GM21390 (cell line): ENCODE measurements at regions not wholly inside any gene's neighbourhood (a gene's known extent, or its start where the extent isn't known, plus 50 kb on each side); places are given as distances from the start of the nearest gene placed in this dataset.

ENCODE experiments used
- ATAC-seq: cut with Tn5 transposase; IDR thresholded peaks from one replicate; pipeline ENCODE4 v1.9.1; 2021; ENCODE audit not compliant: unreplicated experiment

DNA sequence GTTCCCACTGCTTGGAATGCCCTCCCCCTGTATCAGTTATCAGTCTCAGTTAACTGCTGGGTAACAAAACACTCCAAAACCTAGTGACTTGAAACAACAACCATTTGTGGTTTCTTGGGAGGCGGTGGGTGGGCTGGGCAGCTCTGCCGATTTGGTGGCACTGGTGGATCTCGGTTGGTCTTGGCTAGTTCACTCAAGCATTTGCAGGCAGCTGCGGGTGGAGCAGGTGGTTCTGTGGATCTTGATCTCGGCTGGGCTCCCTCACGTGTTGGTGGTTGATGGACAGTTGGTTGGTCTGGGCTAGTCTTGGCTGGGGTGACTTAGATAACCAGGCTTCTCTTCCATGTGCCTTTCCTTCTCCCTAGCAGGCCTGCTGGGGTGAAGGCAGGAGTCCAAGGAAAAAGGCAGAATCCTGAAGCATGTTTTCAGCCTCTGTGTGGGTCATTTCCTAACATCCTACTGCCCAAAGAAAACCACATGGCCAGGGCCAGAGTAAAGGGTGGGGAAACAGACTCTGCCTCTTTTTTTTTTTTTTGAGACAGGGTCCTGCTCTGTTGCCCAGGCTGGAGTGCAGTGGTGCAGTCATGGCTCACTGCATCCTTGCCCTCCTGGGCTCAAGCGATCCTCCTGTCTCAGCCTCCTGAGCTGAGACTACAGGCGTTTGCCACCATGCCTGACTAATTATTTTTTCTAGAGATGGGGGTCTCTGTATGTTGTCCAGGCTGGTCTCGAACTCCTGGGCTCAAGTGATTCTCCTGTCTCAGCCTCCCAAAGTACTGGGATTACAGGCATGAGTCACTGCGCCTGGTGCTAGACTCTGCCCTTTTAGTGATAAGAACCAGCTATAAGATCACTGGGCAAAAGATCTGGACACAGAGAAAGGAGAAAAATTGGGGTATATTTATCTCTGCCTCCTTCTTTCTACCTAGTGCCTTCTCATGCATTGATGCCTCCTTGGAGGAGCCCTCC, 183.7 kb downstream of the RGS3 start:
- ATAC-seq: no peak

DNA sequence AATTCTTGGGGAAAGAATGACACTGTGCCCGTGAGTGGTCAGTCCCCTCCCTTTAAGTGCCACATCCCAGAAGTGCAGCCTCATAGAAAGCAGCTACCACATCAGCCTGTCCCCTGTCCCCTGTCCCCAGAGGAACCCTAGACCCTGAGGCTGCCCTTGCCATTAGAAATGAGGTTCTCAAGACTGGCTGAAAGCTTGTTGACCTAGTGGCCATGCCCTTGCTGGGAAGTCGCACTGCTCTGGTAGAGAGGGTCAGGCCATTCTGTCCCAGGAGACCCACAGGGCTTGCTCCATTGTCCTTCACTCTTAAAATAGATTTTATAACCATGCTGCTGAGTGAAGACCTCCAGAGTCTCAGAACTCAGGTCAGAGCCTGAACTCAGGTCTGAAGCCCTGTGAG, 184.5 kb downstream of the RGS3 start:
- ATAC-seq: no peak

DNA sequence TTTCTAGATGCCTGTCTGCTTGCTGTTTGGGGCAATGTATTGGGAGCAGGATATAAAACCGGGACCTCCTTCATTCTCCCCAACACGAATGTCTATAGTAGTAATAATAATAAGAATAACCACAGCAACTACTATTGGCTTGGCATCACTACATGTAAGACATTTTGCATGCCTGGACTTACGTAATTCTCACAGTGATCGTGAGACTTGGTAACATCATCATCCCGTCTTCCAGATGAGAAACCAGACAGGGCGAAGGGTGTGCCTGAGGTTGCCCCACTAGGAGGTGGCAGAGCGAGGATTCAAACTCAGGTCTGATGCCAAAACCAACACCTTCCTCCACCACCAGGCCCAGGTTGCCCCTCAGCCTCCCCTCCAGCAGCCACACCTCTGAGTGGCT, 185.1 kb downstream of the RGS3 start:
- no peak for ATAC-seq

DNA sequence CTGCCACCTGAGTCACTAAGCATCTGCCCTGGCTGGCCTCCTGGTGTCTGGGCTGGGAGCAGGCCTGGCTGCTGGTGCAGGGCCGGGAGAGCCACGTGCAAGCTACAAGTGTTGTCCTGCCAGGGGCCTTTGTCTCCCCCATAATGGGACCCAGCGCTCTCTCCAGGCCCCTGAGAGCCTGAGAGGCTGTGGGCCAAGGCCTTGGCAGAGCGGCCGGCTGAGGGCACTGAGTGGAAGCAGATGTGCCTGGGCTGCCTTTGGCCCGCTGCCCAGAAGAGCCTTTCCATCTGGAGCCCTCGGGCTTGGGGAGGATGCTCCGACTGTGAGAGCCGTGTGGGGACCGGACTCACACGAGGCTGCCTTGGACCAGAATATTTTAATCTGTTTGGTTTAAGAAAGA, 185.5 kb downstream of the RGS3 start:
- no peak for ATAC-seq

DNA sequence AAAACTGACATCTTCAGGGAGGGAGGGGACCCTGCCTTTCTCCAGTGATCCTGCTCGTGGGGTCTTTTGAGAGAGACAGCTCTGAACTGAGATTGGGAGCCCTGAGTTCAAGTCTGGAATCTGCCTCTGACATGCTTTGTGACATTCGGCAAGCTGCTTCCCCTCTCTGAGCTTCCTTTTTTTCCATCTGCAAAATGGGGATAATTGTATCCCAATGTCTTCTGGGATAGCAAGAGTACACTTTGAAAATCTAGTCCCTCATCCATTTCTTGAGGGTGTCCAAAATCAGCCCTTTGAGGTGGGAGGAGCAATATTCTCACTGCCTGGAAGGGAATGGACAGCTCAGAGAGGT, 186.3 kb downstream of the RGS3 start:
- no peak for ATAC-seq

DNA sequence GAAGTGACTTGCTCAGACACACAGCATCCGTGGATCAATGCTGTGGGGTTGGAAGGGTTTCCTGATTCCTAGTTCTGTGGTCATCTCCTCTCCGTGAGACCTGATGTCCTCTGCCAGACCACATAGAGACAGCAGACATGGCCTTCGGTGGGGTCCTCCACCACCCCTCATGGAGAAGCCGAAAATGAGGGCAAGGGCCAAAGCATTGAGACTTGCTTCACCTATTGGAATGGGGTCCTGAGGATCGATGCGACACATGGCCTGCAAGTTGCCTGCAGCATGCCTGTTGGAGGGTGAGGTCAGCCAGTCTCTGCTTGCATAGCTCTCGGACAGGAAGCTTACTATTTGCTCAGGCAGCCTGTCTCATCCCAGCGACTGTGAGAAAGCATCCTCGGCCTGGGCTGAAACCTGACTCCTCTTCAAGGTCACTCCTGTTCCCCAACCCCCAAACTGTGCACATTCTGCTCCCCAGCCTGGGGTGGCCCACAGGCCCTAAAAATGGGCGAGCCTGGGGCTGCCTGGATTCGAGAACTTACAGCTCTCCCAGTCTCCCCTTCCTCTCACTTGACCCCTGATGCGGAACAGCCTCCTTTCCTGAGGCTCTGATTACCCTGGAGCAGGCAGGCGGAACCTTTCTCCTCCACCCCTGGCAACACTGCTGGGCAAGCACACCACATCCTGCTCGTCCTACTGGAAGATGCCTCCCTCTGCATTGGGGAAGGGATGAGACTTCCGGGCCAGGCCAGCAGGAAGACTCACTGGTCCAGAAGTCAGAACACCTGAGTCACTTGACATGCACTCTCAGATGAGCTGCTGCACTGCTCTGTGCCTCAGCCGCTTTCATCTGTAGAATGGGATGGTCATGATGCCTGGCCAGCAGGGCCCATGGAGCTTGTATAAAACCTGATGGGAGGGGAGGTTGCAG, 186.9 kb downstream of the RGS3 start:
- ATAC-seq: no peak

DNA sequence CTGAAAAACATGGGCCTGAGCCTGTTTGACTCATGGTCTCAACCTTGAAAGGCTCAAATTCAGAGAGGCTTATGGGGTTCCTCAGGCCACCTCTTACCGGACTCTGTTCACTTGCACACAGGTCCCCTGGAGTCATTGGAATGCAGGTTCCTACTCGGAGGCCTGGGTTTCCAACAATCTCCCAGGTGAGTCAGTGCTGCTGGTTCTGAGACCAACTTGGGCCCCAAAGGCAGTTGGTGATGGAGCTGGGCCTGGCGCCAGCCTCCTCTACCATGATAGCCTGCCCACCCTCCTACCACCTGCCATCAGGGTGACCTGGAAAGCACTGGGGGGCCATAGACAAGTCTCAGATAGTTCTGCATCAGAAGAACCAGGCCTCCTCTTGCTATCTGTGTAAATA, 188.4 kb downstream of the RGS3 start:
- no peak for ATAC-seq

DNA sequence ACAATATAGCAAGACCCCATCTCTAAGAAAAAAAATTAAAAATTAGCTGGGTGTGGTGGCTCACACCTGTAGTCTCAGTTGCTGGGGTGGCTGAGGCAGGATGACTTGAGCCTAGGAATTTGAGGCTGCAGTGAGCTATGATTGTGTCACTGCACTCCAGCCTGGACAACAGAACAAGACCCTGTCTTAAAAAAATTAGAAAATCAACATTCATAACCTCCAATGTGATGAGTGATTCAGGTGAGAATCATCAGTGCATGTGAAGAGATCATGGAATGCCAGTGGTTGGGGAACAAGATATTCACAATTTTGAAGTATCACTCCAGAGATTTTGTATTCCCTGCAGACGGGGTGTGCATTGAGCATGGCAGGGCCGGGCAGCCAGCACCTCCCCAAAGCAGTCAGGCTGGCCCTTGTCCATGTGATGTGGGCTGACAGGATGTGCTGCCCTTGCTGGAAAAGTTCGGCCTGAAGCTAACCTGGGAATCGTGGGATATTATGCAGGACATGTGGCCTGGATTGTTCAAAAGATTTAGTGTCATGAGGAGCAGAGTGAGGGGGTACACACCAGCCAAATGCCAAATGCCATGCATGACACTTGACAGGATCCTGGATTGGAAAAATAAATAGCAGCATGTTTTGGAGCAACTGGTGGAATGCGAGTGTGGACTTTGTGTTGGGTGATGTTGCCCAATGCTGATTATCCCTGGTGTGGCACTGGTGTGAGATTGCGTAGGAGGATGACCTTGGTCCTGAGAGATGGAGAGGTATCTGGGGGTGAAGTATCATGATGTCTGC, 189.0 kb downstream of the RGS3 start:
- ATAC-seq: no peak

DNA sequence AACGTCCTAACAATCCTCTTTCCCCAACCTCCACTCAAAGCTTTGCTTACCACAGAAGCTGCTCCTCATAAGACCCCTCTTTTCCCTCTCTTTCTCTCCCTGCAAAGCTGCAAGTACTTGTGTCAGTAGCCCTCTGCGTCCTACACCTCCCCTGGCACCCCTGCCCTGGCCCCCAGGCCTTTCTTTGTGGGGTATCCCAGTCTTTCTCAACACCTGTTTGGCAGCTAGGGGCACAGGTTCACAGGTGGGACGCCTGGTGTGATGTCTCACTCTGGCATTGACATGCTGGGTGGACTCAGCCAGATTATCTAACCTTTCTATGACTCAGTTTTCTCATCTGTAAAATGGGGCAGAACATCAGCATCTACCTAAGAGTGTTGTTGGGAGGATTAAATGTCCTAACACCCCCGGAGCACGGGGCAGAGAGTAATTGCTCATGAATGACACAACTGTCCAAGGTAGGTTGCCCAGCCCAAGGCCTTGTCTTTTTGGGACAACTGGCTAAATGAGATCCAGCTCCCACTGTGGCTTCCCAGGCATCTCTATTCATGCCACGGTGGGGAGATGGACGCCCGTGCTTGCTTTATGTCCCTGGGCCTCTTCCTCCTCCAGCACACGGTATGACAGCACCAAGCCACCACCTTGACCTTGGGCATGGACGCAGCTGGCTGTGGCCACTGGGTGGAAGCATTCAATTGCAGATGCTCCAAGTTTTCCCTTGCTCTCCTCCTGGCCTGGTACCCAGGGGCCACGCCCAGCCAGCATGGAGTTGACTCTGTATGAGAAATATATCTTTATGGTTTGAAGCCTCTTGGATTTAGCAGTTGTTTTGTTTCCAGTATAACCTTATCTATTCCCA, 190.4 kb downstream of the RGS3 start:
- ATAC-seq: no peak

DNA sequence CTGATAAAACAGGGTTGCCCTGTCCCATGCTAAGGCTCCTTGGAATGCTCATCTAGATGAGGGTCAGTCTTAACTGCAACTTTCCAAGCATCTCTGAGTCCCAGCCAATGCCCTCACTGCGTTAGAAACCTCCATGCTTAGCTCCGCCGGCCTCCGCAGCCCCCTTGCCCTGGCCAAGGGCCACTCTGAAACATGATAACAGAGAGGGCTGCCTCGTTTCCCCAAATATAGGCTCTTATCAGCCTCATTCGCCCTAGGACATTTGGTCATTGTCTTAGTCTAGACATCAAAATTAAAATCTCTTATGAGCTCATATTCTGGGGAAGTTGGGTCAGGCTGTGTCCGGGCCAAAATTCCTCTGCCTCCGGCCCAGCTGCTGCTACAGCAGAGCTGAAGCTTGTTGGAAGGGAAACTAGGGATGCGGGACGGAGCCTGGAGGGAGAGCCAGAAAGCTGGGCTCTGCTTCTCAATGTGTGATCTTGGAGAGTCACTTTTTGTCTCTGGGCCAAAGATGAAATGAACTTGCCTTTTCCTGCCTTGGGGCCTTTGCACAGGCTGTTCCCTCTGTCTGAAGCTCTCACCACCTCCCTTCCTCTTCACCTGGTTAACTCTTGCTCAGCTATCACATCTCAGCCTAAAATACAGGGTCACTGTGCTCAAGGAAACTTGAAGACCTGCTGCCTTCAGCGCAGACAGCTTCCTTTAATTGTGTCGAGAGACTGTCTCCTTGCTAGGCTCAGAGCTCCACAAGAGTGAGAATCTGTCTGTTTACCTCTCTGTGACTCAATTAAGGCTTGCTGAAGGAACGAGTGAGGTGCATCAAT, 191.3 kb downstream of the RGS3 start:
- ATAC-seq: no peak

DNA sequence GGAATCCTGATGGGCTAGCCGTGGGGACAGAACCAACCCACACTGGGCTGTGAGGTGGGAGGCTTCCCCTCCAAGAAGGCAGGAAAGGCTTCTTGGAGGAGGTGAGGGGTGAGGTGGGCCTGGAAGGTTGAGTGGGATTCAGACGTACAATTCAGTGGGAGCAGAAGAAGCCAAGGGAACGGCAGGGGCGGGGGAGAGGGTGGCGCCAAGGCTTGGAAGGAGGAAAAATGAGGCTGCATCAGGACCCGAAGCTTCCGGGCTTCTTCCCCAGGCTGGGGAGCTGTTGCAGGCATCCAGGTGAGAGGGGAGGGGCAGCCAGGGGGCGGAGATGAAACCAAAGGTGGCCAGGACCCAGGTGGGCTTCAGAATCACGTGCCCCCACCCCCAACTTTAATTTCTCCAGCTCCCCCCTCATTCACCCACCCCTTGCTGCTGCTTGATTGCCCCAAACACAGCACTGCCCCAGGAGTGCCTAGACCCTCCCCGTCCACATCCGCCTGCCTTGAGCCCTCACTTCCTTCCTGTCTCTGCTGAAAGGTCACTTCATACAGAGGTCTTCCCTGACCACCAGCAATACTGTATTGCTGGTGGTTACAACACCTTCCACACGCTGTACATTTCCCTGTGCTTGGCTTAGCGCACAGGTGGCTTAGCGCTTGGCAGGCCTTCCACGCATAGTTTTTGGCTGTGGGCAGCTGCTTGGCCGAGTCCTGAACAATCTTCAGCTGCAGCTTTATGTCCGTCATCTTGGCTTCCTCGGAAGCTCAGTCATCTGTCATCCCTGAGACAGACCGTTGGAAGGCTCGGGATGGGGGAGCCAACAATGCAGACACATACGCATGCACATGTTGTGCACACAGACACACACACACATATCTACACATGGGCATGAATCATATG, 193.5 kb downstream of the RGS3 start:
- no peak for ATAC-seq

DNA sequence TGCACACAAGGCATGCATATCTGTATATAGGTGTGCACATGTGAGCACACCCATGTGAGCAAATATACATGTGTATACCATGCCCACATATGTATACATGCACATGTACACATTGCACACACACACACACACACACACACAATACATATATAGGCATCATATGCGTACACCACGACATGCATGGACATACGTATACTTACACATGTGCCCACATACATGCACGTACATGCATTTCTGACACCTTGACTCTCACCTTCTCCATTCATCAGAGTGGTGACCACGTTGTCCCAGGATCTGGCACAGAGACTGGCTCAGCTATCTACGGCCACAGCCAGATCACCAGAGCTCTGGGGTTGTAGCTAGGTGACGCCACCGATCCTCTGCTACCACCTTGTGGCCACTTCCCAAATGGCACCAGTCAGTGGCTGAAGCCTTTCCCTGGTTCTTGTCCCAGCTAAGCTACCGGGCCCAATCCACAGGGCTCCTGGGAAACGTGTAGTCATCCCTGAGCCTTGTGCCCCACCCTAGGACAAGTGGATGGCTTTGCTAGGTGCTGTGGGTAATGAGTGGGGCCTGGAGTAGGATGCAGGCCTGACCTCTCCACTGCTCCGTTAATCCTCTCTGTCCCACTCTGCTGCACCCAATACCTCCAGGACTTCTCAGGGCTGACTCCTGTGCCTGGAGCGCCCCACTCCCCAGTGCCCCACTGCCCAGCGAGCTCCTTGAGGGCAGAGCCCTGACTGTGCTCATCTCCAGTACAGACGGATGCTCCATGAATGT, 194.4 kb downstream of the RGS3 start:
- peak; percentile 64 for ATAC-seq

DNA sequence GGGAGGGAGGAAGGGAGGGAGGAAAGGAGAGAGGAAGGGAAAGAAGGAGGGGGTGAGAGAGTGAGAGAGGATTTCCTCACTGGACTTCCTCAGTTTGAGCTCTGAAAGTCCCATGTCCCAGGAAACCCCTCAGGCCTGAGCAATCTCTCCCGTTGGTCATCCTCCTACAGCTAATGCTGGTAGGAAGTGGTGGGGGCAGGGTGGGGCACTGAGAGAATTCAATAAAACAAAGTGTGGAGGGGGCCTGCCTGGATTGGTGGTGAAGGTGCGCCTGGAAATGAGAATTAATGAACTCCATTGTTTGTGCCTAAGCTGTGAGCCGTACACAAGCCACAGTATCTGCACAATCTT, 195.0 kb downstream of the RGS3 start:
- ATAC-seq: no peak

DNA sequence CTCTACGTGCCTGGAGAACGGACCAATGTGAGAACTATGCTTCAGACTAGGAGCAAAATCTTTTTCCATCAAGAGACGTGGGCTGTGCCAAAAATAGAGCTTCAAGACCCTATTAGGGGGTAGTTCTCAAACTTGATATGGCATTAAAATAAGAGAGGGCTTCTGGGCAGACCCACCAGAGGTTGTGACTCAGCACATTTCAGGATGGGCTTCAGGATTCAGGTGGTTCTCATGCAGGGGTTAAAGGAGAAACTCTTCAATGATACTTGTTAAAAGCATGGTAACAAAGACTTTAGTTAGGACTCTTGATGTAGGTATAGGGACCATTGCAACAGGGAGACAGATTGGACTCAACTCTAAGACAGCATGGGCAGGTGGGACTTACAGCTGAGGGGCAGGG, 195.5 kb downstream of the RGS3 start:
- no peak for ATAC-seq

DNA sequence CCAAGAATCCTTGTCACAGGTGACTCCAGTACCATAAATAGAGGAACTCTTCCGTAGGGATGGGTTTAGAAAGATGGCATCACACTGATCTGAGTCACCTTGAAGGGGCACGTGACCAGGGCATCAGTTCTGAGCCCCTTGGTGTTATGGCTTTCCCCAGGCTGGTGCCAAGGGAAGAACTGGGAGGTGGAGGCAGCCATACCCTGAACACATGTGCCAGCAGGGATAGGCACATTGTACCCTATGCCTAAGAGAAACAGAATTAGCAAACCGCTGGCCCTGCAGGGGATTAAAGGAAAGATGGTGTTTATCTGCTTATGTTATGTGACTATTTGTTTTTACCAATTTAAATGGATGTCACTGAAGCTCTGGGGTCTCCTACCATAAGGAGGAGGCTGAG, 196.2 kb downstream of the RGS3 start:
- ATAC-seq: no peak

DNA sequence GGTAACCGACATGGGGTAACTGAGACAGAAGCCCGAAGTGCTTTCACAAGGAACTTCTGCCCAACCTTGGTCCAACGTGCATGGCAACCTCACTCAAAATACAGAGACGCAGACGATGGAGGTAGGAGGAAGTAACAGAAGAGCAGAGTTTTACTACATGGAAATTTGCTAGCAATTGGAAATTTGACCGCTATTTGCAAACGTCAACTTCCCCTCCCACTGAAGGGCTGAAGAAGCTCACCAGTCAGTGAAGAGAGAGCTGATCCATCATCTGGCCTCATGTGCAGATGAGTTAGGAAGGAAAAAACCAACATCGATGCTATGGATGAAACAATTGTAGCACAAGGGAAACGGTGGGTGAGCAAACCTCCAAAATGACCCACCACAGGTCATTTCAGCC, 196.7 kb downstream of the RGS3 start:
- no peak for ATAC-seq

DNA sequence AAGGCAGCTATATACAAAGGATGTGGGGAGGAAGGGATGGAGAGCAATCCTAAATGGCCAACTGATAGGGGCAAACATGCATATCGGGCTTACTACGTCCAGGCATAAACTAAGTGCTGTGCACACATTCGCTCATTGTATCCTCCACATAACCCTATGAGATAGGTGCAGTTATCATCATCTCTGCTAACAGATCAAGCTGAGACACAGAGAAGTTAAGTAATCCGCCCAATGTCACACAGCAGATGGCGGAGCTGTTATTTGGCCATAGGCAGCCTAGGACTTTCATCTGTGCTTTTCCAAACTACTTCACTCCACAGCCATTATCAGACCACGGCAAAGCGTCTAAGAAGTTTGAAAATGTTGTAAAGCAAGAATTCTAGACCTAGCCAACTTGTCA, 197.5 kb downstream of the RGS3 start:
- no peak for ATAC-seq
